ENCODE measurements at regions not wholly inside any gene's neighbourhood (a gene's known extent, or its start where the extent isn't known, plus 50 kb on each side); places are given as distances from the start of the nearest gene placed in this dataset.

GRCh38 chr4:176981551-176981950 is 188.8 kb upstream of the VEGFC start:
- Histone ChIP-seq H3K4me3 (no peak overlapping the region), H3K36me3 (ENCODE audit: insufficient read depth in 1 of 2, low read depth in 1 of 2) (no peaks in the 10 kb centered on the region), H3K27ac (no peak overlapping the region), H3K9me3 (no peaks in the 10 kb centered on the region), H3K27me3 (ENCODE audit: insufficient read depth in 3 of 3, low read length in 2 of 3) (no peaks in the 10 kb centered on the region), H3K4me1 (no peaks in the 10 kb centered on the region)
- ATAC-seq = no peak
- no peak for DNase-seq
- 72 to 81% (median 76%) methylated on average over 2 of the region's 2 CpGs for WGBS, 3 donors
- TF ChIP-seq CTCF (IDR thresholded peaks at IDR 0.05) = no peak
- intact Hi-C loops (cut with DNase I) = no loop called here

GRCh38 chr4:176988226-176988625 is 195.5 kb upstream of the VEGFC start:
- ATAC-seq (no peak), DNase-seq (no peak)
- no peaks in the 10 kb centered on the region for H3K4me1 ChIP-seq
- intact Hi-C loops (cut with DNase I) = no loop called here
- H3K27ac ChIP-seq = no peak overlapping the region
- 16 to 26% (median 23%) methylated on average over 1 of the region's 1 CpG for WGBS, 3 donors
- no peak overlapping the region for H3K4me3 ChIP-seq
- H3K27me3 ChIP-seq (ENCODE audit: insufficient read depth in 3 of 3, low read length in 2 of 3) = no peaks in the 10 kb centered on the region
- no peaks in the 10 kb centered on the region for H3K36me3 ChIP-seq (ENCODE audit: insufficient read depth in 1 of 2, low read depth in 1 of 2)
- H3K9me3 ChIP-seq = no peaks in the 10 kb centered on the region
- no peak for TF ChIP-seq CTCF (IDR thresholded peaks at IDR 0.05)

DNA sequence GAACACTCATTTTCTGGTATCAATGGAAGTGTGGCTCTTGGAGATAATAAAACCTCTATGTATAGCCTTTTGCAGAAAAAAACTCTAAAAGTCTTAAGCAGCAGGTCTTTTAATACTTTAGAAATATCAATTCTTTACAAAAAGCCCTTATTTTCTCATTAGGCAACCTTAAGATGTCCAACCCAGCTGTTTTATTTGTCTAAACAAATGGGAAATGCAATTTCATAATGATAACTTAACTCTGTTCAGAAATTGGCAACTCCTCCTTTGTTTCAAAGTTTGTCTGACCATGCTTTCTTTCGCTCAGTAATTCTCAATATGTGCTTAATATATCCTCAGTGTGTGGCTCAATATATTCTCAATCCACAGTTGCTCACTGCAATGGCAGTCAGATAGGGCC is 196.5 kb upstream of the VEGFC start:
- TF ChIP-seq CTCF (IDR thresholded peaks at IDR 0.05) = no peak
- ATAC-seq = no peak
- intact Hi-C loops (cut with DNase I) = no loop called here

GRCh38 chr4:176999935-177000543 is 207.3 kb upstream of the VEGFC start:
- Histone ChIP-seq H3K36me3 (ENCODE audit: insufficient read depth in 1 of 2, low read depth in 1 of 2) (no peaks in the 10 kb centered on the region), H3K4me3 (no peak overlapping the region), H3K9me3 (peaks cover 13% of the 10 kb centered on the region), H3K27ac (no peak overlapping the region), H3K4me1 (no peaks in the 10 kb centered on the region), H3K27me3 (ENCODE audit: insufficient read depth in 3 of 3, low read length in 2 of 3) (no peaks in the 10 kb centered on the region)
- WGBS, 3 donors = 80 to 89% (median 81%) methylated on average over 2 of the region's 2 CpGs
- DNase-seq (no peak), ATAC-seq (no peak)
- no peak for TF ChIP-seq CTCF (IDR thresholded peaks at IDR 0.05)
- intact Hi-C loops (cut with DNase I) = no loop called here

More for the DNA sequence above, 196.5 kb upstream of the VEGFC start:
- Histone ChIP-seq H3K9me3 (no peaks in the 10 kb centered on the region), H3K27me3 (ENCODE audit: insufficient read depth in 3 of 3, low read length in 2 of 3) (no peaks in the 10 kb centered on the region), H3K27ac (no peak overlapping the region), H3K4me3 (no peak overlapping the region), H3K4me1 (no peaks in the 10 kb centered on the region), H3K36me3 (ENCODE audit: insufficient read depth in 1 of 2, low read depth in 1 of 2) (no peaks in the 10 kb centered on the region)
- no peak for DNase-seq
- WGBS, 3 donors = 79 to 83% (median 83%) methylated on average over 1 of the region's 1 CpG

Measured in psoas muscle (tissue), 7 donors.